Cardiac fibroblast (primary cell): ENCODE measurements at regions not wholly inside any gene's neighbourhood (a gene's known extent, or its start where the extent isn't known, plus 50 kb on each side); places are given as distances from the start of the nearest gene placed in this dataset.
"Not testable (repeated sequence)": the region's sequence is repeated elsewhere in the genome, so short reads cannot be mapped to it uniquely, and the experiment has no call there.

Experiments
- DNase-seq, 2 donors: peaks; one replicate each; pipeline versions ENCODE4 v3.0.0 to v3.0.0-alpha.2; 2010; ENCODE audit warnings: low read depth in 2 of 2
- H3K4me3 ChIP-seq, 2 donors: replicated peaks in 1 of 2; 1 replicate in 1 of 2; 2 replicates in 1 of 2; pipeline ENCODE4 v1.5.1; 2011; ENCODE audit warnings: low read depth in 2 of 2, low read length in 2 of 2, mild to moderate bottlenecking in 2 of 2, moderate library complexity in 1 of 2
- CTCF ChIP-seq: IDR thresholded peaks from one replicate; pipeline ENCODE4 v1.5.1; 2011; ENCODE audit warnings: low read depth, mild to moderate bottlenecking, low read length, inconsistent platforms

DNA sequence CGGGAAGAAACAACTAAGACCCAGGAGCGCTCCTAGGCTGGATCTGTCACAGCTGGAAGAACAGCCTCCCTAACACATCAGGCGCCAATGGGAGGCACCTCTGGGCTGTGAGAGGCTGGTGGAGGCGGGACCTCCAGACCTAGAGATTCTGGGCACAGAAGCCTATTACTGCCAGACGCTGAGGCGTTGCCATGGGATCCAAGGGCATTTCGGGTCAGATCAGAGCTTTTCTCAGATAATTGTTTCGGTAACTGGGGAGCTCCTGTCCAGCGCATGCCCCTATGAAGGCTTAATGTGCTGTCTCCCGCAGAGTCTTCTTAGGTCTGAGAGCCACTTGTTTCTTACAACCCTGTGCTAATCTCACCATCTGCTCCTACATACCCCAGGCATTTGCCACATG, 339.2 kb downstream of the ZNF716 start:
- DNase-seq: no peak
- H3K4me3 ChIP-seq: no peak overlapping the region
- TF ChIP-seq CTCF: no peak

DNA sequence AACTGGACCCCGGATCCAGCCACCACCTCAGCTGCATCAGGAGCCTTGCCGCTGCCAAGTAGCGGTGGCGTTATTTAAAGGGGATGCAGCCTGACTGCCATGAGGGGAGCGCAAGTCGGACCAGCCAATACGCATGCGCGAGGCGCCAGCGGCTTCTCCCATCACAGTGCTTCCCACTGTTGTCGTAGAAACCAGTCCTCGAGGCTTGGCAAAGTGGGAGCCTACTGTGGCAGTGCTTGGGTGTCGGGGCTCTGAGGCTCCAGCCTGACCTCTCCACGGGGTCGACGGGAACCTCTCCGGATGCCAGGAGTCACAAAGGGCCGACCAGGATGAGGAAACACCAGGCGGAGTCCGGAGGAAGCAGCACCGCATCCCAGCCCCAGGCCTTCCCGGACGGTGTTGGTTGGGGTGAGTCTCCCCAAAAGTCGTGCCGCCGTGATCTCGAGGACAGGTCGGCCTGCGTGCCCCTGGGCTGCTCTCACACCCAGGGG, 369.6 kb downstream of the ZNF716 start:
- no peak overlapping the region for H3K4me3 ChIP-seq
- DNase-seq: no peak
- no peak for TF ChIP-seq CTCF

GRCh38 chr7:57820477-57820876, 370.5 kb downstream of the ZNF716 start:
- TF ChIP-seq CTCF: no peak
- DNase-seq: no peak
- H3K4me3 ChIP-seq: no peak overlapping the region

GRCh38 chr7:57821438-57822382, 371.7 kb downstream of the ZNF716 start:
- no peak overlapping the region for H3K4me3 ChIP-seq
- DNase-seq: no peak
- no peak for TF ChIP-seq CTCF

GRCh38 chr7:57826548-57826947, 376.6 kb downstream of the ZNF716 start:
- not testable (repeated sequence) for DNase-seq, H3K4me3 ChIP-seq

GRCh38 chr7:57835161-57835560, 385.2 kb downstream of the ZNF716 start:
- DNase-seq, H3K4me3 ChIP-seq: not testable (repeated sequence)

GRCh38 chr7:57839152-57839551, 389.2 kb downstream of the ZNF716 start:
- DNase-seq: not testable (repeated sequence)

GRCh38 chr7:57867884-57868701, 418.1 kb downstream of the ZNF716 start:
- H3K4me3 ChIP-seq: peak overlapping the region; percentile 26 to 34
- DNase-seq: peak in 1 of 2 donors; percentile 0
- no peak for TF ChIP-seq CTCF

More at GRCh38 chr7:57839152-57839551, 389.2 kb downstream of the ZNF716 start:
- not testable (repeated sequence) for H3K4me3 ChIP-seq
